Umbilical cord (tissue), 1 donor: ENCODE measurements at regions not wholly inside any gene's neighbourhood (a gene's known extent, or its start where the extent isn't known, plus 50 kb on each side); places are given as distances from the start of the nearest gene placed in this dataset.

Experiments used
- DNase-seq: peaks from one replicate; pipeline ENCODE4 v3.0.0-alpha.2; 2015; ENCODE audit warnings: low spot score

DNA sequence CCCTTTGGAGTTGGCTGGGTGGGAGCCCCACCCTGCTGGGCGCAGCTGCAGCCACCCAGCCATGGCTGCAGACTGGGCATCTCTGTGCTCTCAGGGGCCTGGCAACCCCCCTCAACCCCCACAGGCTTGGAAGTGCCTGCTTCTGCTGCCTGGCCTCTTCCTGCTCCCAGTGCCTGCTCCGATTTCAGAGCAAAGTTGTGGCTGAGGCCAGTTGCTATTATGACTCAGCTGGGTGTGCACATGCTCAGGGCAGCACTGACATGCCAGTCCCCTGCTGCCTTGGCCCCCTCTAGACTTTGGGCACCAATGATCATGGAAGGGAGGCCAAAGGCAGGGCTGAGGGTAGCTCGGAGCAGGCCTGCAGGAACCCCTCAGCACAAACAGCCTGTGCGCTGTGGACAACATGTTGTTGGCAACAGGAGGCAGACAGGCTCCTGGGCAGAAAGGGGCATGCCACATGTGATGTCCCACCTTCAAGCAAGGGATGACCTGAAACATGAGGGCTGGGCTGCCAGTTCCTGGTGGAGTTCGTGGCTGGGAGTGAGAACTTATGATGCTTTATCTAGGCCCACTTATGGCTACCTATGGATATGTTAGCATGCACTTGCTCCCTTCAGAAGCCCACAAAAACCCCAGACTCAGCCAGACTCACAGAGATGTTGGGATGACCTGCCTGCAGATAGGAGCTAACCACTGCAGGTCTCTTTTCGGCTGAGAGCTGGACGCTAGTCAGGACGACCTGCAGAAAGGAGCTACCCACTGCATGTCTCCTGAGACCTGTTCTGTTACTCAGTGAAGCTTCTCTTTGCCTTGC is 96.4 kb upstream of the AMOTL1 start:
- DNase-seq = no peak

DNA sequence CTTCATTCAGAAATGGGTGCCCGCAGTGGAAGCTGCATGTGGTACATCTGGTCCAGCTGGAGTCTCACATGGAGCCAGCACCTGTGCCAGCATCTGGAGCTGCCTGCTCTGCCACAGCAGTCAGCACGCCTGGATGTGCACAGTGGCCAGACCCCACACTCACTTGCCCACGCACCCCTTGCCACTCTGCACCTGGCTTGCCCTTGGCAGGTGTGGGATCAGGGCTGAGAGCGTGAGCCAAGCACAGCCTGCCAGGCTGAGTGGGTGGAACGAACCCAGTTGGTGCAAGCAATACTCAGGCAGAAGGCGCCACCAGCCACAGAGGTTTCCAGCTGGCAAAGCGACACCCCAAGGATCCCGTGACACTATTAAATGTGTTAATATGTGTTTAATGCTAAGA is 95.5 kb upstream of the AMOTL1 start:
- no peak for DNase-seq

GRCh38 chr11:94673386-94673785 is 94.8 kb upstream of the AMOTL1 start:
- no peak for DNase-seq

DNA sequence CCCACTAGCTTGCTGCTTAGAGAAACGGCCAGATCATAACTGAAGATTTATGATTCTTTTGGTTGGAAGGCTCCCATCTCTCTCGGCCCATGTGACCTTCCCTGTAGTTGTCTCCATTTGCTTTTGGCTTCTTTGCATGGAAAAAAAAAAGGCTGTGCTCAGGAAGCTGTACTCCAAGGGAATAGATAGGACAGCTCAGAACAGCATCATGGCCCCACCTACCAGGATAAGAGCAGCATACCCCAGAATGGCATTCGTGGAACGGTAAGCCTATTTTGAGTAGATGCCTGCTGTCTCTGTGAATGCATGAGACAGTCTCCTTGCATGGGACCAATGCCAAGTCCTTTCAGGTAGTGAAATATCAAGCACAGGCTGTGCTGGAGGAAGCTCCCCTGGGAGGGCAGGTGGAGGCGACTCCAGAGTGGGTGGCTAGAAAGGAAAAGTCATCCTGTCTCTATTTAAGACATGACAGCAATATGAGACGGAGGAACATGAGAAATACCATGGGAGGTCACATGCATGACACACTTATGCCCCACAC is 94.1 kb upstream of the AMOTL1 start:
- DNase-seq = peak; percentile 58

DNA sequence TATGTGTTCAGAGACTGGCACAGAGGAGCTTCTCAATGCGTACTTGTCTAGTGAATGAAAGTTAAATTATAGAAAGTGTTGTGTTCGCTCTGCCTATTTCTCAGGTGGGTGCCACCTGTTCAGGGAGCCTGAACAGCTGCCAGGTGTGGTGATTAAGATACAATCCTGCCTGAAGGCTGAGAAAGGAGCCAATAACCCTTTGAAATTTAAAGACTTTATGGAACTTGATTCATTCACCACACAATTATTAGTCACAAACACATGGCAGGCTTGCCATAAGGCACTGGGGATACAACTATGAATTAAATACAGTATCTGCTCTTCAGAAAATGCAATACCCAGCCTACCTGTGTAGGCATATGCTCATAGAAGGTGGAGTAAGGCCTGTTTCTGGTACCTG is 92.9 kb upstream of the AMOTL1 start:
- DNase-seq = no peak

DNA sequence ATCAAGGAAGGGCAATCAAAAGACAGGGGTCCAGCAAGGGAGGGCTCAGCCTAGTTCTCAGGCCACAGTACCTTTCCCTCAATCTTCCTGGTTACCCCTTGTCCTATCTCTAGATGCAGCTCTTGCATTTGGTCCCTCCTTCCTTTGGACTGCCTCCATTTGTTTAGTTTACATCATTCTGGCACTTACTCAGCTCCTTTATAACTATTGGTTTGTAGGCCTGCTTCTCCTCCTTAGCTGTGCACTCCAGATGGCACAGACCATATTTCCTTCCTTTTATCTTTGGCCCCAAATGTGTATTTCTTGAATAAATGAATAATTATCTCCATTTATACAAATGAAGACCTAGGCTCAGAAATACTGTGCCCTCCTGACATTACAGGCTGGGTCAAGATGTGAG is 92.3 kb upstream of the AMOTL1 start:
- DNase-seq = no peak

- DNase-seq = no peak
Measured at GRCh38 chr11:94676814-94677213, 91.3 kb upstream of the AMOTL1 start.

- peak; percentile 14 for DNase-seq
Measured at GRCh38 chr11:94678236-94678635, 89.9 kb upstream of the AMOTL1 start.

- DNase-seq = no peak
Measured at GRCh38 chr11:94678901-94679300, 89.3 kb upstream of the AMOTL1 start.

DNA sequence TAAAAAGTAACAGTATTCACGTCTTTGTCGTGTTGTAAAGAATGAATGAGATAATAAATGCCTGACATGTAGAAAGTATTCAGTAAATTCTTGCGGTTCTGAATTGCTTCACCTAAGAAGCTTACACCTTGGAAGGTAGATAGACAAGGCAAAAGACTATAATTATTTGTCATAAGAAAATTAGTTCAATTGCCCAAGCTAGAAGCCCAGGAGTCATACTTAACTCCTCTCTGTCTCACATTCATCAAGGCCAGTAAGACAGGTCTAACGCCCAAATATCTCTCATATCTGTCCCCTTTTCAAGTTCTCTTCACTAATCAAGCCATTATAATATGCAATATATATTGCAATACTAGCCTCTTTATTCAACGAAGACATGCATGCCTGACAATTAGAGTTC is 87.7 kb upstream of the AMOTL1 start:
- no peak for DNase-seq

DNA sequence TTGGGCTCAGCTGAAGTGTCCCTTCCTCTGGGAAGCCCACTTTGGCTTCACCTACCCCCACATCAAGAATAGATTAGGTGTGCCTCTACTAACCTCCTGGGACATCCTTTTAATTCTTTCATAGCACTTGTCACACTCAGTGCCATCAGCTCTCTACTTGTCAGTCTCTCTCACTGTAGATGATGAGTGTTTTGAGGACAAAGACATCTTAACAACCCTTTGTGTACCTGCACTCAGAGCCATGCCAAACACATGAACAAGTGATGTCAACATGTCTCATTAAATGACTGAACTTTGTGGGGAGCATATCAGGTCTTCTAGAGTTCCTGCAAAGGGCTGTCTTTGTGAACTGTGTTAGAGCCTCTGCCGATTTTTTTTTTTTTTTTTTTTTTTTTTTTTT is 87.0 kb upstream of the AMOTL1 start:
- DNase-seq = no peak

DNA sequence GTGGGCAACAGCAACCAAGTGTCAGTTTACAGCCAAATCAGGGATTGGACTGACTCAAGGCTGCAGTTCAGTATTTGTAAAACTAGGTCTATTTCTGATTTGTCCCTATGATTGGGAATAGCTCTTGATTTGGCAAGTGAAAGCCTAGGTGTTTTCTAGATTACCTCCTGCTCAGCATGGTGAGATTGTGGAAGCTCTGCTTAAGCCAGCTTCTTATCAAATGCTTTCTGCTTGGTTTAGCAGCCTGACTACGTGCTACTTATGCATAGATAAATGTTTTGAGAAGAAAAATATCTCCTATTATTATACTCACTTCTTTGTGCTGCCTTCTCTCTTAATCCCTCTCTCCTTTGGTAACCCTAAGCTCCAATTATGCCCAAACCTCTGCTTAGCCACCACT is 86.3 kb upstream of the AMOTL1 start:
- no peak for DNase-seq

DNA sequence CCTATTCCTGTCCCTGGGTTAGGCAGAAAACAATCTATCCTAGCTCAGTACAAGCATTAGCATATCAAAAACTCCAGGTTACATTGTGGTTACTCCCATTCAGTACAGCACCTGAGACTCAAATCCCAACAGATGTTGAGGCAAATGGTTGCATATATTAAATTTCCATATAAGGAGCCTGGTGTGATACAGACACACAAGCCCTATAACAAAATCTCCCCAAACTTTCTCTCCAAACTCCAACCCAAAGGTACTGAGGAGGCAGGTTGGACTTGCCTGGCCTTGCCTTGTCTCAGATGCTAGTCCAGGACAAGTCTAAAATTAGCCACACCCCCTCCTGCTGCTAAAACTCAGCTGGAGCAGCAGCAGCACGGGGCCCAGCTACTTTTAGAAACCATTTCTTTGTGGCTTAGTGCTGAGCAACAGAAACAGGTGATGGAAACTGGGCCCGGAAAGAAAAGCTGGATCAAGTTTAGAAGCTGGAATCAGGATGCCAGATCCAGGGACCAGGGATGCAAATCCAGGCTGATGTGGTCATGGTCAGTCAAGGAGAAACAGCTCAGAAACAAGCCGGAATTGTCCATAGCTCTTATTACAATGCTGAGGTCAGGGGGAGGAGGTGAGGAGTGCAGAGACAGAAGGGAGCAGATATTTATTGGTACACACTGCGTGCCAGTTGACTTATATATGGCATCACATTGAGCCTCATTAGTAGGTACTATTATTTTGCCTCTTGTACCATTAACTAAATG is 73.7 kb upstream of the AMOTL1 start:
- no peak for DNase-seq

DNA sequence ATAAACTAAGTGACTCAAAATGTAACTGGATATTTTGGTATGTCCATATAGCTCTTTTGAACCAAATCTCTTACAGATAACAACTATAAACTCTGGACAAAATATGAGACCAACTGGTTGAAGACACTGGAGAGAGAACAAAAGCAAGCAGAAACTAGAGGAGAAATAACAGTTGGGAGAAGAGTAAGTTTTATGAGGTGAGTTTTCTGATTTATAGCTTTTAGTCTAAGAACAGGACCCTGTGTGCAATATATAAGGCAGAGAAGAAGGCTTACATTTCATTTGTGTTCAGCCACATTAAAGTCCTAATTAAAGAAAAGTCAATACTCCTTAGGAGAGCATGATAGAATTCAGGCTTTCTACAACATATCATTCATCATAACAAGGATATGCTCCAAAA is 71.0 kb upstream of the AMOTL1 start:
- DNase-seq = no peak

DNA sequence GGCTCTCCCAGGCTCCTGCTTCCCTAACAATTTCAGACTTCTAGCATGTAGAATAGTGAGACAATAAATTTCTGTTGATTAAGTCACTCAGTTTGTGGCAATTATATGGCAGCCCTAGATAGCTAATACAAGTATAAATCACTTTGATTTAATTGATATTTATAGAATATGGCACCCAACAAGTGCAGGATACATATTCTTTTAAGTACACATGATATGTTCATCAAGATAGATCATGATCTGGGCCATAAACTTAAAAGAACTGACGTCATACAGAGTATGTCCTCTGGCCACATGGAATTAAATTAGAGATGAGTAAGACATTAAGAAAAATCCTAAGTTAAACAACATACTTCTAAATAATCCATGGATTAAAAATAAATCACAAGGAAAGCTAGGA is 67.5 kb upstream of the AMOTL1 start:
- peak; percentile 84 for DNase-seq

- no peak for DNase-seq
Measured at GRCh38 chr11:94702481-94702880, 65.7 kb upstream of the AMOTL1 start.

GRCh38 chr11:94705419-94705818 is 62.7 kb upstream of the AMOTL1 start:
- DNase-seq = no peak

DNA sequence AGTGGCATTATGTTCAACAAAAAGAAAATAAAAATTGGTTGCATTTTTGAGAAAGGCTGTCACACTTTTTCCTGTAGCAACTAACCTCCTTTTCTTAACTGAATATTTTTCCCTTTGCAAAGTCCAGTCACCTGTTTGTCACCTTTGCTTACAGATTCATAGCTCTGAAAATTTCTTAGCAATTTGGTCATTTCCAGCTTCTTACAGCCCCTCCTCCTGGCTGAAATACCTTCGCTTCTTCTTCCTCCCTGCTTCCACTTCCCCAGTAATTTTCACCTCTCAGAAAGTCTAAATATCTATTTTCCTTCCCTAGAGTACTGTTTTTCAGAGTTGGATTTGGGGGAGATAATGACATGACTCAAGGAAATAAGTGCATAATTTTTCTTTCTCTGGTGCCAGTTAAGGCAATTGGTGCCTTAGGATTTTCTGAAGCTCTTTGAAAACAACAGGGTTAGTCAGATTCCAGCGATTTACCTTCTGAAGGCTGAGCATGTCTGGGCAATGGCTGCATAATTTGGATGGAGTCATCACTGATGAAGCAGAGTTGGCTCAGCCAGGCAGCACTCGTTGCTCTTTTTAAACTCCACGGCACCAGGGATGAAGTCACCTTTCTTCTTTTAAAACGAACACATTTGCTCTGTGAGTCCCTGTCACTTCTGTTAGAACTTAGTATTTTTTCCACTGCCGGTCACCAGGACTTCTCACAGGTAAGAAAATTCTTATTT is 62.1 kb upstream of the AMOTL1 start:
- DNase-seq = peak; percentile 77

GRCh38 chr11:94708176-94708575 is 60.0 kb upstream of the AMOTL1 start:
- no peak for DNase-seq

DNA sequence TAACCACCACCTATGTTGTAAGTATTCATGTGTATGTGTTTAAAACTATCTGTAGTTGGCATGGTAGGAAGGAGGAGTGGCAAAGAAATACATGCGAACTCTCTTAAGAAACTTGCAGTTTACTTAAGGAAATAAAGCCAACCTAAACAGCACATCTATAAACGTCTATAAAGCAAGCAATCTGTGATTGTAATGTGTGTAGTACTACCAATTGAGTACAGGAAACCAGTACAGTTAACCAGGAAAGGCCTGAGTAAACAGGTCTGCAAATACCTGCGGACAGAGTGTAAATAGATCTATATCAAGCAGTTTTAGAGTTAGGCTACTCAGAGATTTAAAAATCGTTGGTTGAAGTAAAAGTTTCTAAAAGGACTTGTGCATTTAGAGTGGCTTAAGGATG is 59.5 kb upstream of the AMOTL1 start:
- DNase-seq = no peak

DNA sequence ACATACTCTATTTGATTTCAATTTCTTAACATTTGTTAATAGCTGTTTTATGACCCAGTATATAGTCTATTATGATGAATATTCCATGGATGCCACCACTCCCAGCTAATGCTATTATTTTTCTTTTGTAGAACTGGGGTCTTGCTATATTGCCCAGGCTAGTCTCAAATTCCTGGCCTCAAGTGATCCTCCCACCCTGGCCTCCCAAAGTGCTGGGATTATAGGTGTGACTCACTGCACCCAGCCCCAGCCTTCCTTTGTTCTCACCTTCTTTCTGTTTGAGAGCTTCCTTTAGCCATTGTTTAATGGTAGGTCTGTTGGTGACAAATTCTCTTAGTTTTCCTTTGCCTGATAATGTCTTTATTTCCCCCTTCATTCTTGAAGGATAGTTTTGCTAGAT is 52.9 kb upstream of the AMOTL1 start:
- DNase-seq = no peak

DNA sequence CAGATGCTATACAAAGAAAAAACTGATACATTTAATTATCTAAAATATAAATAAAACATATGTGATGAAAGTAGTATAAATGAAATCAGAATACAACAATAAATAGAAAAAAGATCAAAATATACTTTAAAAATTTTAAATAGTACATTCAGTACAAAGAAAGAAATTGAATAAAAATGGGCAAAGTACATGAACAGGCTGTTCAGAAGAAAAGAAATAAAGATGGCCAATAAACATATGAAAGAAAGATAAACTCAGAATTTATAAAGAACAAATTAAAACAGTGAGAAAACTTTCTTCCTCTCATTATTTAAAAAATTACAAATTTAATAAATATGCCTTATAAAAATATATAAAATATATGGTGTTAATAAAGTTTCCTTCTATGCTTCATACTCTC is 50.5 kb upstream of the AMOTL1 start:
- no peak for DNase-seq
